Upper lobe of left lung (tissue), 4 donors: ENCODE measurements at regions not wholly inside any gene's neighbourhood (a gene's known extent, or its start where the extent isn't known, plus 50 kb on each side); places are given as distances from the start of the nearest gene placed in this dataset.

Experiments
- CTCF ChIP-seq, 6 experiments: fragments of 450-650 bp in 4 of 6; fragments of 200-600 bp in 2 of 6; sonication (generic) in 2 of 6; IDR thresholded peaks; one replicate each; pipeline ENCODE4 v1.5.1; 2016 to 2019; ENCODE audit warnings: antibody characterized with exemption in 6 of 6
- POLR2A ChIP-seq, 4 donors: fragments of 450-650 bp; IDR thresholded peaks; one replicate each; pipeline ENCODE4 v1.5.1; 2016 to 2017; ENCODE audit warnings: antibody characterized with exemption in 4 of 4, mild to moderate bottlenecking in 2 of 4

- no peak for TF ChIP-seq CTCF (IDR thresholded peaks at IDR 0.05)
- no peak for TF ChIP-seq POLR2A (IDR thresholded peaks at IDR 0.05)
Measured at GRCh38 chr1:5750186-5751162, 241.8 kb downstream of the NPHP4 start.
